ENCODE measurements at regions not wholly inside any gene's neighbourhood (a gene's known extent, or its start where the extent isn't known, plus 50 kb on each side); places are given as distances from the start of the nearest gene placed in this dataset.

- TF ChIP-seq CTCF (IDR thresholded peaks at IDR 0.05): no peak
- TF ChIP-seq POLR2A (IDR thresholded peaks at IDR 0.05): no peak
These were observed 106.6 kb upstream of the NUPR2 start for GRCh38 chr7:56222866-56223265.

Data from esophagus squamous epithelium (tissue), 4 donors.